NCI-H2107 (cell line): ENCODE measurements at regions not wholly inside any gene's neighbourhood (a gene's known extent, or its start where the extent isn't known, plus 50 kb on each side); places are given as distances from the start of the nearest gene placed in this dataset.
"Not testable (repeated sequence)": the region's sequence is repeated elsewhere in the genome, so short reads cannot be mapped to it uniquely, and the experiment has no call there.

Experiments
- DNase-seq: peaks from one replicate; lab custom pipeline; 2025; lab: John Stamatoyannopoulos, UW

DNA sequence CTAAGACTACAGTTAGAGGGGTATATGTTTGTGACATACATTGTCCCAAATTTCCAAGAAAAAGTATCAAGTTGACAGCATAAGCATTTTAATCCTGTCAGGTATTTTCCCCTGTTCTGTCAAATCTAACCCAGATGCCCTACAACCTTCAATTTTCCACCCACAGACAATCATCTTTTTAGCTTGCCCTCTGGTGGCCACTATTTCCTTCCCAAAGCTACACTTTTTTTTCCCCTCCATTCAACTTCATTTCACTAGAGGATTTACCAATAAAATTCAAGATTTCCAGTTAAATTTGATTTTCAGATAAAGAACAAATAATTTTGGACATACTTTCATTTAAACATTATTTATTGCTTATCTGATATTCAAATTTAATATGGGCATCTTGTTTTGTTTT is 286.6 kb downstream of the TENT5A start:
- no peak for DNase-seq

DNA sequence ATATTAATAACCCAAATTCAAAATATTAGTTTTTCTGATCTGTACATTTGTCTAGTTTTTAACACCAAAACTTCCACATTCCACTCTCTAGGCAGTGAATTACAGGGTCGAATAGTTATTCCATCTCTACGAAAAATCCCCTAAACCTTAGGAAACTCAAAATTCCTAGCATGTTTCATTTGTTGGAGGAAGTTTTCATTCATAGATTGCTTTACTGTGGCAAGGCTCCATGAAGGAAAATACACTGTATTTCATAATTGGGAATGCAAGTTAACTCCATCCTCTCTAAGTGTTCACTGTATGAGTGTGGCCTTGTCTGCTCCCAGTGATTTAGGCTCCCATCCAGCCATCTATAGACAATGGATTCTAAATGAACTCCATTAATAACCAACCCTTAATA is 296.1 kb downstream of the TENT5A start:
- DNase-seq = no peak

DNA sequence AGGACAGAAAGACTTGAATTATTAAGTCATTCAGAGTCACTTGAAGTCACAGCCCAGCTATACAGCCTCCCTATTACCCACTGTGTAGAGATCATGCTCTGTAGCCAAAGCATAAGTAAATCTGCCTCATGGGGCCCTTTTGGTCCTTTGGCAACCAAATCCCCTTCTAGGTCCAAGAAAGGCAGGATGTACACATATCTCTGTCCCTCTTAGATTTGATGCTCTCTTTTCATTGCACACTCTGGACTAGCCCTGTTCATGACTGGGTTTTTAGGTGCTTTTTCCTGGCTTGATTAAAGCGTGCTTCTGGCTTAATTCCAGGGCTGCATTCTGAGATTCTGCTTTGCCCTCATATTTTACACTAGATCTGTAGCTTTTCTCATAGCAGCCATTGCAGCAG is 296.8 kb downstream of the TENT5A start:
- no peak for DNase-seq

DNA sequence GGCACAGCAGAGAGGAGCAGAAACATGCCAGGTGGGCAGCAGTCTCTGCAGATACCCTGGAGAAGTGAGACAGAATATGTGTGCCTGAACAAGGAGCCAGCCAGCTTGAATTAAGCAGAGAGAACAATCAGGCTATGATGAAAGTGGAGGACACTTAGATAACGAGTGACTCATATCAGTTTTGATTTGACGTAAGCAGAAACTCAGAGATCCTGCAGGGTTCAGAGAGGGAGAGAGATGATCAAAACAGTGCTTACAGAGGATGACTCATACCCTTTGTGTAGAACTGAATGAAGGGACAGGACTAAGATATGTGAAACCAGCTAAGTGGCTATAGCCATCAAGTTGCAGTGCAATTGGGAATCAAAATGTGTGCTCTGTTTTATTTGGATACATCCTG is 300.7 kb downstream of the TENT5A start:
- DNase-seq = no peak

DNA sequence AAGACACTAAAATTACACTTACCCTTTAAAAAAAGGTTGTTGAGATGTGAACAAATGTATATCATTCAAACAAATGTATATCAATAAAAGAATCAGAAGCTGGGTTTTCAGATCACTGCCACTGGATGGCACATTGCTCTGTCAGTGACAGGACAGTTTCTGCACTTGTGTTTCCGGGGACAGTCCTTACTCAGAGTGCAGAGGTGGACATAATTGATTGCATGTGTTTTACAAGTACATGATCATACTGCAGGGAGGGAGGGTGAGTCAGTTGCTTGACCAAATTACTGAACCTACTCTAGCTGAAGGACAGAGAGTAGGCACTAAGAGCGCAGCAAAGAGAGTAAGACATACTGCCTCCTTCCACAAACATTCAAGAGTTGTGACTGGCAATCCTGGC is 302.3 kb downstream of the TENT5A start:
- DNase-seq = no peak

DNA sequence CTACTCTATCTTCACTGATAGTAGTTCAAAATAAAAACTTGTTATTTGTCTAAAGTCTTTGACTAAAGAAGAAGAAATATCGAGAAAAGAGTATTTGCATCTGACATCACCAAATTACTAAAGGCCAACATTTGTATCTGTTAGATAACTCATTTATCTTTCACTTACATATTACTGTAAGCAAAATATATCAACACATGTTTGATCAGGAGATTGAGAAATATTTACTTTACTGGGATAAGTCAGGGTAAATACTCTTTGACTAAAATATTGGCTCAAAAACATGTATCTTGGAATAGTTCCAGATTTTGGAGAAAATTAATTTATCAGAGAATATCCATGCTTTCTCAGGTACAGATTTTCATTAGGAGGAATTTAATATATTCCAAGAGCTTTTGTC is 306.0 kb downstream of the TENT5A start:
- no peak for DNase-seq

DNA sequence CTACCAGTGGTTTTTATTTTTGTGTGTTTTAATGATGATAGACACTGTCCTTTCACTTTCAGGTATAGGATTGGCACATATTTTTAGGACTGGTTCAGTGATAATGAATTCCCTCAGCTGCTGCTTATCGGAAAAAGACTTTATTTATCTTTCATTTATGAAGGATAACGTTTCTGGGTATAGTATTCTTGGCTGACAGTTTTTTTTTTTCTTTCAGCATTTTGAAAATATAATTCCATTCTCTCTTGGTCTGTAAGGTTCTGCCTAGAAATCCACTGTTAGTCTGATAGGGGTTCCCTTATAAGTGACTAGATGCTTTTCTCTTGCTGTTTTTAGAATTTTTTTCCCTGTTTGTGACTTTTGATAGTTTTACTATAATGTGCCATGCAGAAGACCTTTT is 313.1 kb downstream of the TENT5A start:
- DNase-seq = no peak

DNA sequence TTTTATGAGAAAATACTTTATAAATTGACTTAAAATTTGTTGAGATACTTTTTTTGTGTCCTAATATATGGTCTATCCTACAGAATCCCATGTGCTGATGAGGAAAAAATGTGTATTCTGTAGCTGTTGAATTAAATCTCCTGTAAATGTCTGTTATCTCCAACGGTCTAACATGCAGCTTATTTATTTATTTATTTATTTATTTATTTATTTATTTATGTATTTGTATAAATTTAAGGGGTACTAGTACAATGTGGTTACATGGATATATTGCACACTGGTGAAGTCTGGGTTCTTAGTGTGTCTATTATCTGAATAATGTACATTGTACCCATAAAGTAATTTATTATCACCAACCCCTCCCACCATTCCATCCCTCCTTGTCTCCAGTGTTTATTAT is 315.5 kb downstream of the TENT5A start:
- no peak for DNase-seq

DNA sequence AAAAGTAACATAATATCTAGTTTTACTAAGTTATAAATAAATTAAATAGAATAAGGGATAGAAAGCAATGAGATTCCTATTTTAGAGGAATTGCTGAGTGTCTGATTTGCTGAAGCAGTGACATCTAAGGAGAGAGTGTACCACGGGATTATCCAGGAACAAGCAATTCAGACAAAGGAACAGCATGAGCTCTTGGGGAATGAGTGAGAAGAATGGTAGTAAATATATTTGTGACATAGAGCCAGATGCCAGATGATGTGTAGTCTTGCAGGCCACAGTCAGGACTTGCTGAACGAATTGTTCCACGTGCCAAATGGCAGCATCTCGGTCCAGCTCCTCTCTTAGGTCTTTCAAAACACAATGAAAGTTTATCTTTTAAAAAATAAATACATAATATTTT is 339.2 kb downstream of the TENT5A start:
- DNase-seq = no peak

DNA sequence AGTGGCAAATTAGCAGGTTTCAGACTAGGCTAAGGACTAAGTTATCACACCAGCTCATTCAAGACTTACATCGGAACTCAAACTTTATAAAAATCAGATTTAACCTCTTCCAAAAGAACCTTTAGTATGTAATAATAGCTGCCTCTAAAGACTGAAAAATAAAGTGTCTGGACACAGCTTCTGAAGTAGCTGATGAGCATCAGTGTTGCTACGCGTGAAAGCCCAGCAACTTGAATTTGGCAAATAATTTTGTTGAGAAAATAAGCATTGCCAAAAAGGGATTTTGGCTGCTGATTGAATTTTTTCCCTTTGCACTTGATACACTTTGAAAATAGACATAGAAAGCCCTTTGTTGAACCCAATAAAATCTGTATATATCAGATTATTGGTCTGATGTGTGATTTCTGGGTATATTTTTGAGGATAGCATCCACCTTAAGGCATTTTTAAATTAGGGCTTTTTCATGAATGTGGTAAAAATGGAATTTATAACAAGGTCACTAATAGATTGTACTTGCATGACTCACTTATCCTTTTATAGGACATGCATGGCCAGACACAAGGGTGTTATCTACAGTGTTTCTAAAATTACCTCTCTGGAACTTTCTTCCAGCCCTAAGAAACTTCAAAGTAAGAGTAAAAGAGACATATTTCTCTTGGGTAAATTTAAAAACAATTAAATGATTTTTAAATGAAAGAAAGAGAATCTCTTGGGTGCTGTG is 350.4 kb downstream of the TENT5A start:
- DNase-seq = no peak

DNA sequence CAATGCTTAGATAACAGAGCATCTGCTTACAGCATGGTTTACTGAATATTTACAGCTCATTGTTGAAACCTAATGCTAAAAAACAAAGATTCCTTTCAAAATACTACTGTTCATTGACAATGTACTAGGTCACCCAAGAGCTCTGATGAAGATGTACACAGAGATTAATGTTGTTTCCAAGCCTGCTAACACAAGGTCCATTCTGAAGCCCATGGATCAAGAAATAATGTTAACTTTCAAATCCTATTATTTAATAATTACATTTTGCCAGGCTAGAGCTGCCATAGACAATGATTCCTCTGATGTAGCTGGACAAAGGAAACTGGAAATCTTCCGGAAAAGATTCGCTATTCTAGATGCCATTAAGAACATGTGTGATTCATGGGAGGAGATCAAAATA is 355.6 kb downstream of the TENT5A start:
- no peak for DNase-seq

DNA sequence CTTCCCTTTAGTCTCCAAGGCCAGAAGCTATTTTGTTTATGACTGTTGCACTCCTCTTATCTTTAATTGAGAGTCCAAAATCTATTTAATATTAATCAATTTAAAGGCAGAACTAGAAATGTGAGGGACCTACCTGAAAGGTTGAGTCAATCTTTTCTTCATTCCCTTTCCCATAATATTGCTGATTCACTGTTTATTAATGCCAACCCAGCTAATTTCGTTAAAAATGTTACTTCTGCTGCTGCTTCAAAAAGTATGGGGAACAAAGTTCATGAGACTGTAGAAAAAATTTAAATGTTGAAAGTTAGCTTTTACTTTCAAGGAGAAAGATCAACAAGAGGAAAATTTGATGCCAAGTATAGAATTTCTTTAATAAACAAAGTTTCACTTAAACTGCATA is 365.3 kb downstream of the TENT5A start:
- no peak for DNase-seq

DNA sequence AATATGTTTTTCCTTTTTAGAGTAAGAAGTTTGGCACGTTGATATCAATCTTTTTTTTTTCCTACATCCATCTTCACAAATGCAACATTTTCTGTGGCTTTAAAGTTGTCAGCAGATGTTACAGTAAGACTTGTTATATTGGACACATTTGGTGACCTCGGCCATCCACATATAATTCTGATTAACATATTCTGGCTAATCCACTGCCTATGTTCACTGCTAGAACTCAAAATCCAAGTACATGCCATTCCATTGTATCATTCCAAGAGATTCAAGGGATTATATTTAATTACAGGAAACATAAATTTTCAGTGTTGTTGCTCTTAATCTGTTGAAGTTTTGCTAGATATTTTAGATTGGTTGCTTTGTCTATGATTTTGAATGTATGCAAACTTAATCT is 367.6 kb downstream of the TENT5A start:
- DNase-seq = no peak

DNA sequence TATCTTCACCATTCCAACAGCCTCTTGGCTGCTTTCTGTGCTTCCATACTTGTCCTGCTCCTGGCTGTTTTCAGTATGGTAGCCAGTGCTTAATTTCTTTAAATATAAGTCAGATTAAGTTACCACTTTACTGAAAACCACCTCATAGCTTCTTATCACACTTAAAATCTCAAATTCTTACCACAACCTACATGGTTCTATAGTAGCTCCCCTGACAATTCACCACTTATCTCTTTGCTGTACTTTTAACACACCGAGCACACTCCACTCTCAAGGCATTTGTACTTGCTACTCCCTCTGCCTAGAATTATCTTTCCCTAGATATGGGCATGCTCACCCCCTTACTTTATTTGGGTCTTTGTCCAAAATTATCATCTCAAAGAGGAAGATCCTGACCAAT is 369.0 kb downstream of the TENT5A start:
- DNase-seq = no peak

DNA sequence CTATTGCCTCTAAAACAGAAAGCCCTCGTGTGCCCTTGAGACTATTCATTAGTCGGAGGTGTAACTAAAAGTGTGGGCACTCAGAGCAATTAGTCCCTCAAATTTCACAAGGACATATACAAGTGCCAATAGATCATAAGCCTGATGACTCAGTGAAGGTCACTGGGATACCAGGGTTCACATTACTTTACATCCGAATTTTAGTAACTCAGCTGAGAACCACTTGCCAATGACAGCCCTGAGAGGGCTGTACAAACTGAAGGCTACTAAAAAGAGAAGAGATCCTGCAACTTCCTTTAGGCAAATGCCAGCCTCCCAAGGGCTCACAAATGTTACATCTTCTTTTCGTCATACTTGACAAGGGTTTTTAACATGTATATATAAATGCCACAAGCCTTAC is 369.6 kb downstream of the TENT5A start:
- no peak for DNase-seq

DNA sequence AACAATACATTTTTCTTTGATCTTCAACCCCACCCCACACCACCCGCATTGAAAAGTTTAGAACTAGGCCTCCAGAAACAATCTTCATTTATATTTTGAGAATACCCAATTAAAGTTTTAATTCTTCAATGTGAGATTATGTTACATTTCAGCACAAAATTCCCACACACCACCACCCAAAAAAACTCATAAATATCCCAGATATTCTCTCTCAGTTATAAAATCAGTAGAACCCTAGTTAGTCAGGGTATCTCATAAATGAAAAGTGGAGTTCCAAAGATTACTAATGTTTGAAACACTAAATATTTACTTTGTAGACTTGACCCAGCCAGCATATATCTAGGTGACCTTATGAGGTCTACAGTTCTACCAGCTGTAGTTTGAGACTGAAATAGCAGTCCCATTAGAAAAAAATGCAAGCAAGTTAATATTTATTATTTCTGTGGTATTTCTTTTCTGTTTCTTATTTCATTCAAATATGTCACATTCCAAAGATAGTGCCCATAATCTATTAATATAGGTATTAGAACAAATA is 371.0 kb downstream of the TENT5A start:
- DNase-seq = no peak

DNA sequence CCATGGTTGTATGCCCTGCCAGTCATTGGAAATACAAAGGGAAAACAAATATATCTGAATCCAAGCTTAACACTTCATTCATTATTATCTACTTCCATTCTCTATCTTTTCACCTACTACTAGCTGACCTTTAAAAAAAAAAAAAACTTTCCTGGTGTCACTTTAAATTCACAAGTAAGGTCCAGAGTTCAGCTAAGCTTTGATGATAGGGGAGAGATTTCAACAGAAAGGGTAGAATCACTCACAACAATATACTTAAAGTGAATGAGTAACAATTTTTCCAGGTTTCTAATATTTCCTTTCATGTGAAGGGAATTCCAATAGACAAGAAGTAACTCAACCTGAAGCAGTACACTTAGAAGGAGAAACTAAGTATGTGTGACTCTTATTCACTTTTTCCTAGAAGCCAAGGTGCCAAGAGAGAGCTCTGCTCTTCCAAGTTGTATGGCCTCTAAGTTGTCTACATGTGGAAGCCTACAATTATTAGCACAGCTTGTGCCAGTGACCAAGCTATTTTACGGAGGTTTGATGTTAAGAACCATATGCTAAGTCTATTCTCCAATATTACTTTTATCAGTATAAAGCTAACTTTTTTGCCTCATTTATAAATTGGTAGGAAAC is 371.7 kb downstream of the TENT5A start:
- DNase-seq = no peak

DNA sequence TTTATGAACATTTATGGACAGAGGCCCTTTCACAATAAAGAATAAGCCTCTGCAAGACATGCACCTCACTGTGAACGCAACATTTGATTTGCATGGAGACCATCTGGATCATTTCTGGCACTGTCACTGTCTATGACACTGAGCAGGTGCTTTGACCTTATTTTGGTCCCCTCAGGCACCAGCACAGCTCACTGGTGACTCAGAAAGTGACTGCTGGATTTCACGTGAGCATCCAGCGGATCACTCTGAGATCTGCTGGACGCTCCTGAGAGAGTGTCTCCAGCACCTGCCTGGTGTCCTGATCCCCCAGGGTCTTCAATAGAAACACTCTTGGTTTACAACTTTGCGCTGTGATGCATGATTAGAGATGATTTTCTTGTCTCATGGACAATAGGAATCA is 375.7 kb downstream of the TENT5A start:
- DNase-seq = no peak

DNA sequence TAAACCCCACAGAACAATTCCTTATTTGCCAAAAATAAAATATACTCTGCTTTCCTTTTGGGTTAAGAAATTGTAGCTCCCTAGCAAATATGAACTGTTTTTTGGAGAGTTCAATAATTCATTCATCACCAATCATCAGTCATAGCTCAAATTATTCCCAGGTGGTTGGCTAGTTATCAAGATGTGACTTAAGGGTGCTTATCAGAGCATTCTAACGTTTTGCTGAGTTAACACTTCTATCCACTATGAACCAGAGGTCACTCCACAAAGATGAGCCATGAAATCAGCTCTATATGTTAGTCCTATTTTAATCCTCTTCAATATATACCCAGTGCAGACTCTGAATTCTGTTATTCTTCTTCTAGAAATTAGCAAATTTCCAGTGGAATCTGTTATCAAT is 379.1 kb downstream of the TENT5A start:
- no peak for DNase-seq

DNA sequence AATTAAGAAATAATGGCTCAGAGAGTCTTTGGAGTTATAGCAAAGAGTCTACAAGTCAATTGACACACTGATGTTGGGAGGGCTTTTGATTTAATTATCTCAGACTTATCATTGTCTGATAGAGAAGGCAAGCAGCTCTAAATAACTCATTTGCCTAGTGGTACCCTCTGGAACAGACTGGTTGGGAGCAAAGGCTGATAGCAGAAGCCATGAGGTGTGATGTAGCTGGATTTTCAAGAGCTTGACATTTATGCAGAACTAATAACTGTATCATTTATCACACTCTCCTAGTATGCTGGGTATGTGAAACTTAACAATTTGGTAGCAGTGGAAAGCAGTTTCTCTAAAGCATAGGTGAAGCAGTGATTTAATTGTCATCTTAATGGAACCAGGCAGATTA is 380.6 kb downstream of the TENT5A start:
- DNase-seq = no peak

DNA sequence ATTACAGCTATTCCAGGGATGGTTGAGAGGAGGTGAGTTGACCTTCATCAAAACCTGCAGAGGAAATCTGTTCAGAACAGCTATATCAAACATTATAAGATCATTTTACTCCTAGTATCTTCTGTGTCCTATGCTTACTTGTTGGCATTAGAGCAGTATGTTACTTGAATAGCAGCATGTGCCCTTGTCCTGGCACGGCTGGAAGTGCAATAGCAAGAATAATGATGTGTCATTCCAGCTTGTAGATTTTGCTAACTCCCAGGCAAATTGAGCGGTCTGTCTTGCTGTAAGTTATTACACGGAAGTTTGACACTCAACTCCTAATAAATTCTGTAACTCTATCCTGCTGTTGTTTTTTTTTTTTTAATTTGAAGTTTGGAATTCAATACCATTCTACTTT is 385.5 kb downstream of the TENT5A start:
- no peak for DNase-seq

DNA sequence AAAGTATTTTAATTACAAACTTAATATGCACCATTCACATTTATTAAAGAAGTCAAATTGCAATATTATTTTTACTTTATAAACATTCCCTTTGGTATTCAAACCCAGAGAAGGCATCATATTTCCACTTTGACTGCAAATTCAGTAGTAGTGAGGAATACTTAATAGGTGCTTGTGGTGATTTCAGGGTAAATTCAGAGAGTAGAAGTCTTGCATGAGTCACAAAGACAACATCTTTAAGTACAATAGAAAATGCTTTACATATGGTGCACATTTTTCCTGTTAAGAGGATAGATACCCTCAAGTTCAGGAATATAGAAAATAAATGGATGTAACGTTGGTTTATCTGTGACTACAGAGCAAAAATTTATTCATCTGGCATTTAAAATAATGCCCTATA is 390.2 kb downstream of the TENT5A start:
- DNase-seq = no peak

DNA sequence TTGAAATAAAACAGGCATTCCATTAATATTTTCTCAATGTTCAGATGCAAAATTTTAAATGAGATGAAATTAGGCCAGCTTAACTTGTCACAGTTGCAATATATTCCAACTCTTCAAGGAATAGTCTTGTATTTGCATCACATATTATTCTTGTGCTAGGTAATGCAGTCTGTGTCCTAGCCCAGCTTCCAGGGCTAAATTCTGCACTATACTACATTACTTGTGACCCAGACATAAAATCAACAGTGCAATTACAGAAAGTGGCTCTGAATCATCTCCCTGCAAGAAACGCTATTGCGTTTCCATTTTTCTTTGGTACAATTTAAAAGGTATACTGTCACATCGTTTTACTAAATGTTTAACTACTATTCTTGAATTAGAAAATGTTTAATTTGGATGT is 399.2 kb downstream of the TENT5A start:
- DNase-seq = no peak

DNA sequence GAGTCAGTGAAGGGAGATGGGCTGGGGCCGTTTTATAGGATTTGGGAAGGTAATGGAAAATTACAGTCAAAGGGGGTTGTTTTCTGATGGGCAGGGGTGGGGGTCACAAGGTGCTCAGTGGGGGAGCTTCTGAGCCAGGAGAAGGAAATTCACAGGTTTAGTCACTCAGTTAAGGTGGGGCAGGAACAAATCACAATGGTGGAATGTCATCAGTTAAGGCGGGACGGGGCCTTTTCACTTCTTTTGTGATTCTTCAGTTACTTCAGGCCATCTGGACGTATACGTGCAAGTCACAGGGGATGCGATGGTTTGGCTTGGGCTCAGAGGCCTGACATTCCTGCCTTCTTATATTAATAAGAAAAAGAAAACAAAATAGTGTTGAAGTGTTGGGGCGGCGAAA is 408.5 kb downstream of the TENT5A start:
- not testable (repeated sequence) for DNase-seq
